ENCODE measurements at regions not wholly inside any gene's neighbourhood (a gene's known extent, or its start where the extent isn't known, plus 50 kb on each side); places are given as distances from the start of the nearest gene placed in this dataset.

- TF ChIP-seq POLR2A (IDR thresholded peaks at IDR 0.05) (no peak), CTCF (IDR thresholded peaks at IDR 0.05) (no peak)
These were observed 88.6 kb upstream of the MAML3 start for GRCh38 chr4:140242357-140243277.
